ENCODE measurements at regions not wholly inside any gene's neighbourhood (a gene's known extent, or its start where the extent isn't known, plus 50 kb on each side); places are given as distances from the start of the nearest gene placed in this dataset.
A peak's percentile ranks its signal among the peaks of the same experiment; 100 is the strongest.
"Not testable (repeated sequence)": the region's sequence is repeated elsewhere in the genome, so short reads cannot be mapped to it uniquely, and the experiment has no call there.

DNA sequence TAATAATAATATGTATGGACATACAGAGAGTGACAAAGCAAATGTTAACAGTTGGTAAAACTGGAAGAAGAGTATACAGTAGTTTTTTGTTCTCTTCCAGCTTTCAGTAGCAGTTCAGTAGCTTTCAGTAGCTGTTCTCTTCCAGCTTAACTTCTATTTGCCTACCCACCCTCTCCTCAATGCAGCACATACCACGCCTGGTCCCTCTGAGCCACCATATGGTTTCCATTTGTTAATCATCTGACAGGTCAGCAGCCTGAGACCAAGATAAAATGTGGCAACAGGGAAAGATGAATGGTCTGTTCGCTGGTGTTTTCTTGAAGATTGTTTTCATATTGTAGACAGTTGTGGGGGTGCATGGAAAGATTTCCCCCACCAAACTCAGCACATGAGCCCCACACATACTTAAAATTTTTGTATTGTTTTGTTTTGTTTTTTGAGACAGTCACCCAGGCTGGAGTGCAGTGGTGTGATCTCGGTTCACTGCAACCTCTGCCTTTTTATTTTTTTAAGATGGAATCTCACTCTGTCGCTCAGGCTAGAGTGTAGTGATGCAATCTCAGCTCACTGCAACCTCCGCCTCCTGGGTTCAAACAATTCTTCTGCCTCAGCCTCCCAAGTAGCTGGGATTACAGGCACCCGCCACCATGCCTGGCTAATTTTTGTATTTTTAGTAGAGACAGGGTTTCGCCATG lies 56.8 kb downstream of the ATP6V0E2 start:
- peak; percentile 56 for DNase-seq

DNA sequence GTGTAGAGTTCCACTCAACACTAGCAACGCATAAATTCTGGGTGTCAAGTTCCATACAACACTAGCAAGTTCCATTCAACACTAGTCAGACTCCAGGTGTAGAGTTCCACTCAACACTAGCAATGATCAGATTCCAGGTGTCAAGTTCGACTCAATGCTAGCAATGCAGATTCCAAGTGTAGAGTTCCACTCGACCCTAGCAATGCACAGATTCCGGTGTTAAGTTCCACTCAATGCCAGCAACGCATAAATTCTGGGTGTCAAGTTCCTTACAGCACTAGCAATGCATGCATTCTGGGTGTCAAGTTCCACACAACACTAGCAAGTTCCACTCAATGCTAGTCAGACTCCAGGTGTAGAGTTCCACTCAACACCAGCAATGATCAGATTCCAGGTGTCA lies 60.0 kb downstream of the ATP6V0E2 start:
- DNase-seq = peak; percentile 7

DNA sequence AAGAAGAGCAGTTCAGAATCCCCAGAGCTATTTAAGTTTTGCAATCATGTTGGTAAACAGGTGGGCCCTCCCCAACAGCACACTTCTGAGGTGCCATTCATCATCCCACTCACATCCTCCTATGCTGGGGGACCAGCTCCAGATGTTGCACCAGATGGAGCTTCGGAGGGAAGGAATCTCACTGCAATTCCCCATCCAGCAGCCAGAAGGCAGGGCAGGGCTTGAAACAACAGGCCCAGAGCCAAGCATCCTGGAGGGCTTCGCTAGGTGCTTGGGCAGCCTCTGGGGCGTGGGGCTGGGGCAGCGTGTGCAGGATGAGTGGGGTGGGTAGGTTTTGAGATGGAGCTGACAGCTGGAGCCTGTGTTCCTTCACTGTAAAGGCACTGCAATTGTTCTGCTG lies 73.6 kb downstream of the ATP6V0E2 start:
- not testable (repeated sequence) for DNase-seq

GRCh38 chr7:149948444-149948843 lies 74.7 kb downstream of the ATP6V0E2 start:
- not testable (repeated sequence) for DNase-seq

DNA sequence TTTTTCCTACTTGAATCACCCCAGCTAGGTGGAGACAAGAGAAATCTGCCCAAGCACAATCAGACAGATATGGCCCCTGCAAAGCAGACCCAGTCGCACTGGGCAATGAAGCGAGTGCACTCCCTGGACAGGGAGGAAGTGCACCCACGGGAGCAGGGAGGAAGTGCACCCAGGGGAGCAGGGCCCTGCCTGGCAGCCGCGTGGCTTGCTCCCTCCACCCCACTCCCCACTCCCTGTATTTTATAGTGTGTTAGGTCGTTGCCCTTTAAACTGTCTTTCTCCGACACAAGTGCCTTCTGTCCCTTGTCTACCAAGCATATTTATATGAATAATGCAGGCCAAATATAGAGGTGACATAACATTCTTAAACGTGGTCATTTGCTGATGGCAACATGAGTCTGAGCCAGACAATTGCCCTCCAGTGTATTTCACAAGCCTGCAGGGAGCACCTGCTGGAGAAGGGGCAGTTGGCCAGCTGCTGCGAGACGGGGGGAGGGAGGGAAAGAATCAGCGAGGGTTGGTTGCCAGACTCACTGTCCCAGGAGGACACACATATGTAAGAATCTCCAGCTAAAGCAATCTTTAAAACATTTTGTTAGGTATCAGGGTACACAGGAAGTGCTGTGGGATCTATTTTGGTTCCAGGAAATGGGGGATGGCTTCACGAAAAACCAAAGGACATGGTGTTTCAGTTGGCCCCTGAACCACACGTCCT lies 76.3 kb downstream of the ATP6V0E2 start:
- not testable (repeated sequence) for DNase-seq

DNA sequence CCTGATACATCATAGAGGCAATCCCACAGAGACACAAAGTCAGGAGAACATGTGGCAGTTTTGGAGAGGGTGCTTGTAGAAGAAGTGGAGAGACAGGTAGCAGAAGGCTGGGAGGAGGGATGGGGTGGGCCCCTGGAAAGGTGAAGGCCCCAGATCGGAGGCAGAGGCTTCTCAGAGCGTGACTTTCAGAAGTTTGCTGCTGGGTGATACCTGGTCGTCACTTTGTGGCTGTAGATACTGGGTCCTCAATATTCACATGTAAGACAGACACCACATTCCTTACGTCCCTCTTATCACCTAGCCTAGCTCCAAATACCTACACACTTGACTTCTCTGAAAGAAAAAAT lies 76.8 kb downstream of the ATP6V0E2 start:
- DNase-seq = not testable (repeated sequence)

DNA sequence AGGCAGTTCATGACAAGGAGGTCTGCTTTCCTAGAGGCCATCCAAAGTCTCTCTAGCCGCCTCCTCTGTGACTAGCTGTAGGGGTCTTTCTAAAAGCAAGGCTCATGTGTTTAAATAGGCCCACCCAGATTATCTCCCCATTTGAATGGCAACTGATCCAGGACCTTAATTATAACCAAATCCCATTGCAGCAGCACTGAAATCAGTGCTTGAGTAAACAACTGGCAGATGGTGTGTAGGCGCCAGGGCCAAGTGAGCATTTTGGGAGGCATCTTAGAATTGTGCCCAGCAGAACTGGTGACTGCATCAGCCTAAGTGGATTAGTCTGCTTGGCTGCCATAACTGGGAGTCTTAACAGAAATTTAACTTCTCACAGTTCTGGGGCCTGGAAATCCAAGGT lies 77.8 kb downstream of the ATP6V0E2 start:
- not testable (repeated sequence) for DNase-seq

DNA sequence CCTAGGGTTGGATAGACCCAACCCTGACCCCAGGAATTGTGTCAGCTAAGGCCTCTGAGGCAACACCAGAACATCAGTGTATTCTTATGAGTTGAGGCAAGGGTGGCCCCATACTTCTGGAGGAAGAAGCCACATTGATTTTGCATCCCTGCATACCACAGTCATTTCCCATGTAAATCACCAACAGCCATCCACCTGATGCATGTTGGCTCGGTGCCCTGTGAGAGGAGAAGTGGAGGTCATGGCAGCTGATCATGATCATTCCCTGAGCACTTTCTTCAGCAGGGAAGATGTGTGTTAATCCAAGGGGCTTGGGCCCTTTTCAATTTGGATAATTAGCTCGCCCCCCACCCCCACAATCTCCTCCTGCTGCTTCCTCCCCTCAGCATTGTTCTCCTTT lies 85.1 kb downstream of the ATP6V0E2 start:
- DNase-seq = not testable (repeated sequence)

DNA sequence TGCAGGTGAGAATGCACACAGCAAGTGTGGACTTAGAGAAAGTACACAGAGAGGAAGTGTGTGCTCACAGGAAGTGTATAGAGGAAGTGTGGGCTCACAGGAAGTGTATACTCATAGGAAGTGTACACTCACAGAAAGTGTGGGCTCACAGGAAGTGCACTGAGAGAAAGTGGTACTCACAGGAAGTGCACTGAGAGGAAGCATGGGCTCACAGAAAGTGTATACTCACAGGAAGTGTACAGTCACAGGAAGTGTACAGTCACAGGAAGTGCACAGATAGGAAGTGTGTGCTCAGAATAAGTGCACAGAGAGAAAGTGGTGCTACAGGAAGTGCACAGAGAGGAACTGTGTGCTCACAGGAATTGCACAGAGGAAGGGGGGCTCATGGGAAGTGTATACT lies 87.1 kb downstream of the ATP6V0E2 start:
- not testable (repeated sequence) for DNase-seq

DNA sequence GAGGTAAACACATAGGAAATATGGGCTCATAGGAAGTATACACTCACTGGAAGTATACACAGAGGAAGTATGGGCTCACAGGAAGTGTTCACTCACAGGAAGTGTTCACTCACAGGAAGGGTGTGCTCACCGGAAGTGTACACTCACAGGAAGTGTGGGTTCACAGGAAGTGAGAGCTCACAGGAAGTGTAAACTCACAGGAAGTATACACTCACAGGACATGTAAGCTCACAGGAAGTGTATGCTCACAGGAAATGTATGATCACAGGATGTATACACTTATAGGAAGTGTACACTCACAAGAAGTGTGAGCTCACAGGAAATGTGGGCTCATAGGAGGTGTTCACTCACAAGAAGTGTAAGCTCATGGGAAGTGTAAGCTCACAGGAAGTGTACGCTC lies 88.1 kb downstream of the ATP6V0E2 start:
- DNase-seq = not testable (repeated sequence)

- not testable (repeated sequence) for DNase-seq
Observed at GRCh38 chr7:149962685-149963319, 89.0 kb downstream of the ATP6V0E2 start.

GRCh38 chr7:149963985-149964384 lies 90.2 kb downstream of the ATP6V0E2 start:
- DNase-seq = not testable (repeated sequence)

- not testable (repeated sequence) for DNase-seq
Observed at GRCh38 chr7:149966444-149966843, 92.7 kb downstream of the ATP6V0E2 start.

- not testable (repeated sequence) for DNase-seq
Observed at GRCh38 chr7:149972977-149973376, 99.2 kb downstream of the ATP6V0E2 start.

DNA sequence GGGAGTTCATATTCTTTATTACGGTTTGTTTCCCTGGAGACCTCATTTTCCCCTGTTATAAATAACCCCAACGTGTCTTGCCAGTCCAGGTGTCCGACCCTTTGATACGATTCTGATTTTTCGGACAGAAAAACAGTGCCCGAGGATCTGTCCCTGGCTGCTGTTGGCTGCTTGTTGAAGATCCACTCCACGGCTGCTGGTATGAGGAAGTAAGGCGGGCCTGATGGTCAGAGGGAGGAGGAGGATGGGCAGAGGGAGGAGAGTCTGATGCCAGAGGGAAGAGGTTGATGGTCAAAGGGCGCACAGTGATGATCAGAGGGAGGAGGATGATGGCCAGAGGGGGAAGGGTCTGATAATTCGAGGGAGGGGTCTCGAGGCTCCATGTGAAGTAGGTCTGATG lies 99.9 kb downstream of the ATP6V0E2 start:
- DNase-seq = not testable (repeated sequence)

- not testable (repeated sequence) for DNase-seq
Observed at GRCh38 chr7:149975608-149976007, 101.8 kb downstream of the ATP6V0E2 start.

- not testable (repeated sequence) for DNase-seq
Observed at GRCh38 chr7:149978537-149978936, 104.8 kb downstream of the ATP6V0E2 start.

DNA sequence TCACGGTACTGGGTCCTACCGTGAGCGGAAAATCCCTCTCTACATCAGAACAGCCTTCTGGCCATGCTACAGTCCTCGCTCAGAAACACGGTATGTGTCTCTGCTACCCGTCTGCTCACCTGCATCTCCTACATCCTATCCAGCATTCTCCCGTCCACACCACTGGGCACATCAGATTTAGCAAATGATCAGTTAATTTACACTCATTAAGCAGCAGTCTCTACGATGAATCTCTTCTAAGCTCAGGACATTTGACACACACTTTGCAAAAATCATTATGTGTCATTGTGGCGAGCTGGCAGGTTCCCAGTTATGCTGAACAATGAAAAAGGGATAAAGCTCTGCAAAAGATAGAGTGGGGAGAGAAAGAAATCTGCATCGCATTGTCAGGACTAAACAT lies 105.2 kb downstream of the ATP6V0E2 start:
- not testable (repeated sequence) for DNase-seq

DNA sequence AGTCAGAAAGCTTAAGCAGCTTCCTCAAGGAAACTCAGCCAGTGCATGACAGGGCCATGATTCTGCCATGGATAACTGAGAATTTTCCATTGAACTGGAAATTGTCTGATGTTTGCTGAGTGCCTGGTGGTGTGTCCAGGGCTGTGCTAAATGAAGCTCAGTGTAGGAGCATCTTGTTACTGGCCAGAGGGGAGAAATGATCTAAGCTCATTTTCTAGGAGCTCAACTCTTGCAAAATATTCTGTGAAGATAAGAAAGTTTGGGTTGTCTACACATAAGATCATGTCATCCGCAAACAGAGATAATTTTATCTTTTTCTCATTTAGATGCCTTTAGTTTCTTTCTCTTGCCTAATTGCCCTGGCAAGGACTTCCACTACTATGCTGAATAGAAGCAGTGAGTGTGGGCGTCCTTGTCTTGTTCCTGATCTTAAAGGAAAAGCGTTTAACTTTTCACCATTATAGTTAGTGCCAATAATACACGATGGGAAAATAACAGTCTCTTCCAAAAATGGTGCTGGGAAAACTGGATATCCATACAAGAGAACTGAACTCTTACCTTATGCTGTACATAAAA lies 108.9 kb downstream of the ATP6V0E2 start:
- not testable (repeated sequence) for DNase-seq

- not testable (repeated sequence) for DNase-seq
Observed at GRCh38 chr7:149986866-149987265, 113.1 kb downstream of the ATP6V0E2 start.

DNA sequence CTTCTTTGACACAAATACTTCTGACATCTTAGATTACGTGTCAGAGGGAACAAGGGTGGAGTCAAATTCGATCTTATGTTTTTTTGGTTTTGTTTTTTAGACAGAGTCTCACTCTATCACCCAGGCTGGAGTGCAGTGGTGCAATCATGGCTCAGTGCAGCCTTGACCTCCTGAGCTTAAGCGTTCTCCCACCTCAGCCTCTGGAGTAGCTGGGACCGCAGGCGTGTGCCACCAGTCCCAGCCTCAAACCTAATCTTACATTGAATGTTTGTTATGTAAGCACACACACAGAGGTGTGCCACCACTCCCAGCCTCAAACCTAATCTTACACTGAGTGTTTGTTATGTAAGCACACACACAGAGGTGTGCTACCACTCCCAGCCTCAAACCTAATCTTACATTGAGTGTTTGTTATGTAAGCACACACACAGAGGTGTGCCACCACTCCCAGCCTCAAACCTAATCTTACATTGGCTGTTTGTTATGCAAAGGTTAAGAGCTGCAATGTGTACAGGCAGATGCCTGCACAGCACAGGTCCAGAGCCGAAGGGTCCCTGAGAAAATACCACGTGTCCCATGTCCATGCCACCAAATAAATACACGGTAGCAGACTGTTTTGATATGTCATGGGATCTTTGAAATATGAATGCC lies 118.0 kb downstream of the ATP6V0E2 start:
- DNase-seq = not testable (repeated sequence)

DNA sequence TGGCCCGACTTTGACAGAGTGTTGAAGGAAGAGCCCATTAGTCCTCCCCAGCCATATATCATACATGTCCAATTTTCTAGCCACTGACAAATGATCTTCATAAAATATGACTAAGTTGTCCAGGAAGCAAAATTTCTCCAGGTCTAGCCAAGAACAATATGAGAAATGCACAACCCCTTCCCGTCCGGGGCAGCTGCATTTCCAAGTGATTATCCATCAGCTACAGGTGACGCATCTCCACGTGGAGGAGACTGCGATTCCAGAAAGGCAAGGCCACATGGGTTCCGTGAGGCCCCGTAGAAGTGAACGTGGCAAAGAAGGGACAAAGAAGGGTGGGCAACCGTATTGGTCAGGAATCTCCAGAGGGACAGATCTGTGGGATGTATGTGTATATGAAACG lies 118.6 kb downstream of the ATP6V0E2 start:
- DNase-seq = not testable (repeated sequence)

Measured in right kidney (tissue), 1 donor.